GM12878 (cell line): ENCODE measurements at regions not wholly inside any gene's neighbourhood (a gene's known extent, or its start where the extent isn't known, plus 50 kb on each side); places are given as distances from the start of the nearest gene placed in this dataset.

Experiments
- ATAC-seq: fragments of 200-7000 bp; cut with Tn5 transposase; 3 replicates; pipeline ENCODE4 v1.9.1; 2020; ENCODE audit warnings: mild to moderate bottlenecking, moderate library complexity
- BruUV-seq: library from RNA; stranded (reverse); fragments of 400-500 nt; replicated peaks from 2 replicates; lab custom pipeline; 2021; lab: Mats Ljungman, UMichigan
- CTCF ChIA-PET: fragments of 300-600 bp; sonication (Branson Sonifier 250); formaldehyde crosslinking; extraction: SDS; loops from one replicate; lab custom pipeline; 2021; ENCODE audit warnings: inconsistent platforms; lab: Yijun Ruan, JAX
- POLR2A ChIA-PET: fragments of 350-600 bp; formaldehyde crosslinking; extraction: SDS; loops from one replicate; lab custom pipeline; 2021; ENCODE audit warnings: inconsistent platforms; lab: Charles Lee
- RAD21 ChIA-PET: fragments of 300-600 bp; sonication (Branson Sonifier 250); formaldehyde crosslinking; loops from one replicate; lab custom pipeline; 2023; ENCODE audit warnings: antibody characterized with exemption; ENCODE audit not compliant: unreplicated experiment; lab: Charles Lee
- SMC1A ChIA-PET: fragments of 300-600 bp; sonication (Branson Sonifier 250); formaldehyde crosslinking; loops from one replicate; lab custom pipeline; 2023; ENCODE audit not compliant: unreplicated experiment, uncharacterized antibody; lab: Charles Lee
- DNase-seq: peaks from one replicate; pipeline ENCODE4 v3.0.0-alpha.2; 2011; ENCODE audit warnings: low read depth, low spot score
- FAIRE-seq: peaks from 3 replicates; lab custom pipeline; 2011; peaks lifted over from hg19 to GRCh38; lab: Jason Lieb, UNC
- H2AFZ ChIP-seq: 2 replicates; pipeline ENCODE4 v1.6.0; 2011; ENCODE audit warnings: low read depth, low read length, control low read depth; ENCODE audit not compliant: control insufficient read depth
- H3K27ac ChIP-seq: 2 replicates; pipeline ENCODE4 v1.5.1; 2011; ENCODE audit warnings: control low read depth; ENCODE audit not compliant: control insufficient read depth, insufficient read depth
- H3K27me3 ChIP-seq, 2 experiments: replicated peaks in 1 of 2; 2 replicates each; pipeline versions ENCODE4 v1.6.0 to v1.6.1; 2011; ENCODE audit warnings: low read length in 1 of 2; ENCODE audit not compliant: control insufficient read depth in 2 of 2, insufficient read depth in 2 of 2
- H3K36me3 ChIP-seq, 2 experiments: 2 replicates each; pipeline ENCODE4 v1.5.1; 2011; ENCODE audit warnings: low read length in 1 of 2; ENCODE audit not compliant: control insufficient read depth in 2 of 2, insufficient read depth in 2 of 2
- H3K4me1 ChIP-seq: 2 replicates; pipeline ENCODE4 v1.6.1; 2011; ENCODE audit warnings: mild to moderate bottlenecking, low read length, moderate library complexity, mixed read lengths; ENCODE audit not compliant: control insufficient read depth, insufficient read depth
- H3K4me2 ChIP-seq: 2 replicates; pipeline ENCODE4 v1.6.0; 2011; ENCODE audit warnings: control low read depth; ENCODE audit not compliant: control insufficient read depth, insufficient read depth
- H3K4me3 ChIP-seq: fragments of 200-600 bp; sonication (generic); 2 replicates; pipeline ENCODE4 v1.5.1; 2016
- H3K79me2 ChIP-seq: 2 replicates; pipeline ENCODE4 v1.6.0; 2011; ENCODE audit warnings: low read length; ENCODE audit not compliant: control insufficient read depth, insufficient read depth
- H3K9ac ChIP-seq: 2 replicates; pipeline ENCODE4 v1.8.0; 2011; ENCODE audit warnings: low read length, control low read depth, mixed read lengths; ENCODE audit not compliant: control insufficient read depth, insufficient read depth
- H3K9me3 ChIP-seq: replicated peaks from 3 replicates; pipeline ENCODE4 v1.5.1; 2011; ENCODE audit warnings: mild to moderate bottlenecking, low read length; ENCODE audit not compliant: control insufficient read depth, insufficient read depth
- H4K20me1 ChIP-seq: 2 replicates; pipeline ENCODE4 v1.6.0; 2011; ENCODE audit not compliant: control insufficient read depth, insufficient read depth
- BCL11A ChIP-seq: IDR thresholded peaks from 2 replicates; pipeline ENCODE4 v1.6.1; 2011; ENCODE audit warnings: low read depth, low read length
- EED ChIP-seq: sonication (generic); IDR thresholded peaks from 2 replicates; pipeline ENCODE4 v1.6.1; 2016; ENCODE audit warnings: antibody characterized with exemption, low read depth
- EZH2 ChIP-seq: IDR thresholded peaks from 2 replicates; pipeline ENCODE4 v1.6.1; 2012; ENCODE audit warnings: low read depth, mild to moderate bottlenecking, control low read depth, inconsistent platforms, low read length, borderline replicate concordance; ENCODE audit not compliant: control insufficient read depth
- MLLT1 ChIP-seq: fragments of 450-650 bp; IDR thresholded peaks from 2 replicates; pipeline ENCODE4 v1.6.1; 2016; ENCODE audit warnings: mild to moderate bottlenecking
- NFYA ChIP-seq: IDR thresholded peaks from 2 replicates; pipeline ENCODE4 v1.6.1; 2011; ENCODE audit warnings: low read depth, mild to moderate bottlenecking, low read length, improper control_type of control experiment, borderline replicate concordance
- PAX8 ChIP-seq: fragments of 450-650 bp; IDR thresholded peaks from 2 replicates; pipeline ENCODE4 v1.6.1; 2017; ENCODE audit warnings: mild to moderate bottlenecking, moderate library complexity
- RBBP5 ChIP-seq: fragments of 200-600 bp; sonication (generic); conservative IDR thresholded peaks from 2 replicates; pipeline ENCODE4 v1.6.1; 2016
- ZNF384 ChIP-seq: IDR thresholded peaks from 2 replicates; pipeline ENCODE4 v1.6.1; 2012; ENCODE audit warnings: low read depth, mild to moderate bottlenecking, low read length, improper control_type of control experiment, borderline replicate concordance
- WGBS: methylation state at CpG from one replicate; pipeline ENCODE4 v1.1.6; 2016; ENCODE audit warnings: low lambda C conversion rate; ENCODE audit not compliant: insufficient replicate concordance, insufficient coverage; ENCODE audit errors: missing lambda C conversion rate; 5-methylcytosine and 5-hydroxymethylcytosine counted together
- in situ Hi-C: fragments of 300-500 bp; cut with MboI; formaldehyde crosslinking; loops from 9 replicates; pipeline ENCODE4 v1.14.3; 2018; ENCODE audit warnings: mixed read lengths
- intact Hi-C: fragments of 100-400 bp; cut with micrococcal nuclease; formaldehyde crosslinking; loops from one replicate; pipeline ENCODE4 v1.14.2; 2022; ENCODE audit not compliant: unreplicated experiment
- TF ChIP-seq, protein P1 (sequence below): IDR thresholded peaks from 2 replicates; pipeline ENCODE4 v1.6.1; 2011; ENCODE audit warnings: borderline replicate concordance, low read depth, mild to moderate bottlenecking, moderate library complexity, low read length; ENCODE audit not compliant: insufficient read depth, poor library complexity, severe bottlenecking
- TF ChIP-seq, protein P2 (sequence below): IDR thresholded peaks from 2 replicates; pipeline ENCODE4 v1.6.1; 2012; ENCODE audit warnings: improper control_type of control experiment, low read depth, low read length; ENCODE audit not compliant: insufficient replicate concordance

GRCh38 chr2:128617661-128618060, 299.0 kb upstream of the HS6ST1 start:
- CTCF ChIA-PET, result no interaction called here
- no peak overlapping the region for H2AFZ ChIP-seq
- RAD21 ChIA-PET, result no interaction called here
- H3K4me2 ChIP-seq, result no peak overlapping the region
- no peaks in the 10 kb centered on the region for H3K27me3 ChIP-seq
- BruUV-seq, result no TSS peak
- H3K9me3 ChIP-seq, result no peaks in the 10 kb centered on the region
- no peak for DNase-seq
- POLR2A ChIA-PET, result no interaction called here
- no peaks in the 10 kb centered on the region for H3K4me1 ChIP-seq
- H3K36me3 ChIP-seq, result no peaks in the 10 kb centered on the region
- no peak for FAIRE-seq
- no peaks in the 10 kb centered on the region for H3K79me2 ChIP-seq
- intact Hi-C loops (no loop called here), in situ Hi-C loops (no loop called here)
- ATAC-seq, result no peak
- H3K27ac ChIP-seq, result no peak overlapping the region
- TF ChIP-seq, protein P1, sequence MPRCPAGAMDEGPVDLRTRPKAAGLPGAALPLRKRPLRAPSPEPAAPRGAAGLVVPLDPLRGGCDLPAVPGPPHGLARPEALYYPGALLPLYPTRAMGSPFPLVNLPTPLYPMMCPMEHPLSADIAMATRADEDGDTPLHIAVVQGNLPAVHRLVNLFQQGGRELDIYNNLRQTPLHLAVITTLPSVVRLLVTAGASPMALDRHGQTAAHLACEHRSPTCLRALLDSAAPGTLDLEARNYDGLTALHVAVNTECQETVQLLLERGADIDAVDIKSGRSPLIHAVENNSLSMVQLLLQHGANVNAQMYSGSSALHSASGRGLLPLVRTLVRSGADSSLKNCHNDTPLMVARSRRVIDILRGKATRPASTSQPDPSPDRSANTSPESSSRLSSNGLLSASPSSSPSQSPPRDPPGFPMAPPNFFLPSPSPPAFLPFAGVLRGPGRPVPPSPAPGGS, result no peak
- TF ChIP-seq EED (no peak), EZH2 (no peak), PAX8 (no peak), RBBP5 (no peak), ZNF384 (no peak), BCL11A (no peak), MLLT1 (no peak), NFYA (no peak)
- TF ChIP-seq, protein P2, sequence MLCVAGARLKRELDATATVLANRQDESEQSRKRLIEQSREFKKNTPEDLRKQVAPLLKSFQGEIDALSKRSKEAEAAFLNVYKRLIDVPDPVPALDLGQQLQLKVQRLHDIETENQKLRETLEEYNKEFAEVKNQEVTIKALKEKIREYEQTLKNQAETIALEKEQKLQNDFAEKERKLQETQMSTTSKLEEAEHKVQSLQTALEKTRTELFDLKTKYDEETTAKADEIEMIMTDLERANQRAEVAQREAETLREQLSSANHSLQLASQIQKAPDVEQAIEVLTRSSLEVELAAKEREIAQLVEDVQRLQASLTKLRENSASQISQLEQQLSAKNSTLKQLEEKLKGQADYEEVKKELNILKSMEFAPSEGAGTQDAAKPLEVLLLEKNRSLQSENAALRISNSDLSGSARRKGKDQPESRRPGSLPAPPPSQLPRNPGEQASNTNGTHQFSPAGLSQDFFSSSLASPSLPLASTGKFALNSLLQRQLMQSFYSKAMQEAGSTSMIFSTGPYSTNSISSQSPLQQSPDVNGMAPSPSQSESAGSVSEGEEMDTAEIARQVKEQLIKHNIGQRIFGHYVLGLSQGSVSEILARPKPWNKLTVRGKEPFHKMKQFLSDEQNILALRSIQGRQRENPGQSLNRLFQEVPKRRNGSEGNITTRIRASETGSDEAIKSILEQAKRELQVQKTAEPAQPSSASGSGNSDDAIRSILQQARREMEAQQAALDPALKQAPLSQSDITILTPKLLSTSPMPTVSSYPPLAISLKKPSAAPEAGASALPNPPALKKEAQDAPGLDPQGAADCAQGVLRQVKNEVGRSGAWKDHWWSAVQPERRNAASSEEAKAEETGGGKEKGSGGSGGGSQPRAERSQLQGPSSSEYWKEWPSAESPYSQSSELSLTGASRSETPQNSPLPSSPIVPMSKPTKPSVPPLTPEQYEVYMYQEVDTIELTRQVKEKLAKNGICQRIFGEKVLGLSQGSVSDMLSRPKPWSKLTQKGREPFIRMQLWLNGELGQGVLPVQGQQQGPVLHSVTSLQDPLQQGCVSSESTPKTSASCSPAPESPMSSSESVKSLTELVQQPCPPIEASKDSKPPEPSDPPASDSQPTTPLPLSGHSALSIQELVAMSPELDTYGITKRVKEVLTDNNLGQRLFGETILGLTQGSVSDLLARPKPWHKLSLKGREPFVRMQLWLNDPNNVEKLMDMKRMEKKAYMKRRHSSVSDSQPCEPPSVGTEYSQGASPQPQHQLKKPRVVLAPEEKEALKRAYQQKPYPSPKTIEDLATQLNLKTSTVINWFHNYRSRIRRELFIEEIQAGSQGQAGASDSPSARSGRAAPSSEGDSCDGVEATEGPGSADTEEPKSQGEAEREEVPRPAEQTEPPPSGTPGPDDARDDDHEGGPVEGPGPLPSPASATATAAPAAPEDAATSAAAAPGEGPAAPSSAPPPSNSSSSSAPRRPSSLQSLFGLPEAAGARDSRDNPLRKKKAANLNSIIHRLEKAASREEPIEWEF, result no peak
- H3K9ac ChIP-seq, result no peak overlapping the region
- H4K20me1 ChIP-seq, result no peaks in the 10 kb centered on the region
- H3K4me3 ChIP-seq, result no peak overlapping the region
- SMC1A ChIA-PET, result no interaction called here
- WGBS, result 44% methylated on average over 6 of the region's 6 CpGs
